ENCODE measurements at regions not wholly inside any gene's neighbourhood (a gene's known extent, or its start where the extent isn't known, plus 50 kb on each side); places are given as distances from the start of the nearest gene placed in this dataset.
"Not testable (repeated sequence)": the region's sequence is repeated elsewhere in the genome, so short reads cannot be mapped to it uniquely, and the experiment has no call there.

- not testable (repeated sequence) for DNase-seq
These were observed 165.6 kb upstream of the TENM4 start for GRCh38 chr11:79606461-79606860.

DNA sequence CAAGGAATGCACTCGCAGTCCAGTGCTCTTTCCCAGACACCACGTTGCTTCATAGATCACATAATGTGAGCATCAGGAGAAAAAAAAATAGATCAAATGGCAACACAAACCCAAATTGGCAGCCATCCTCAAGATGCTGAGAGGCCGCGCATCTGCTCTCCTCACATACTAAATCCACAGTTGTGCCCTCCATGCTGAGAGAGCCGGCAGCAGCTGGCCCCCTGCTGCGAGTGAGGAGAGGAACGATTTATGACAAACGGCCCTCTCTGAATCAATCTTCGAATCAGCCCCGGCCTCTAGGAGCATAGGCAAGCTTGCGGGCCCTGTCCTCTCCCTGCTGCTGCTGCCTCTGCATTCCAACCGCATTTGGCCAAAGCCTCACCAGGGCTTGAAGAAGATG is 159.9 kb upstream of the TENM4 start:
- DNase-seq: no peak

DNA sequence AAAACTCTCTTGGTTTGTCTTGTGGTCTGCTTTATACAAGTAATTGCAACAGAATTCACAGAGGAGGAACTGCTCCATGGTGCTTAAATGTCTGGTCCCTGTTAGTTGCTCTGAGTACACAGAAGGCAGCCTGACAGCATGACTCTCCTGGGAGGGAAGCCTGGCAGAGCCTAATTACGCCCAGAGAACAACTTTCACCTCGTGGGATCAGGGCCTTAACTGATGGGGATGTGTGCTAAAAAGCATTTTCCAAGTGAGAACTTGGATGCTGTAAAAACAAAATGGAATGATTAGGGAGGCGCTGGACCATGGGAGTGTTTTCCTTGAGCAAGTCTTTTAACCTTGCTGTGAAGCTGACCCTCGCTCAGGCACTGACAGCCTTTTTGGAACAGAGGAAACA is 154.0 kb upstream of the TENM4 start:
- DNase-seq: no peak

DNA sequence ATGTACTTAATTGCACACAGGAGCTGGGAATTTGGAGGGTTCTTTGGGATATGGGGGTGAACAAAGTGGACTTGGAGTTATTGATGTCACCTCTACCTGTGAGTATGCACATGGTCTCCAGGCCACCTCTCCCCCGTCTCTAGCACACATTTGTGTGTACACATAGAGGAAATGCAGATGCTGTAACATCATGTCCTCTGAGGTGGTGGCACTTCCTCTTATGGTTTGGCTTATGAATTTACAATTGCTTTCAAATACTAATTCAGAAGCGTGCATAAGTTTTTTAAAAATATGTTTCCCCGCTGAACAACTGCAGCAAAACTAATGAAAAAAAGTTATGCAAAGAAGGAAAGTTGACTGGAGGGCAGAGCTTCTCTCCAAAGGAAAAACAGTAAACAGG is 152.0 kb upstream of the TENM4 start:
- DNase-seq: no peak

DNA sequence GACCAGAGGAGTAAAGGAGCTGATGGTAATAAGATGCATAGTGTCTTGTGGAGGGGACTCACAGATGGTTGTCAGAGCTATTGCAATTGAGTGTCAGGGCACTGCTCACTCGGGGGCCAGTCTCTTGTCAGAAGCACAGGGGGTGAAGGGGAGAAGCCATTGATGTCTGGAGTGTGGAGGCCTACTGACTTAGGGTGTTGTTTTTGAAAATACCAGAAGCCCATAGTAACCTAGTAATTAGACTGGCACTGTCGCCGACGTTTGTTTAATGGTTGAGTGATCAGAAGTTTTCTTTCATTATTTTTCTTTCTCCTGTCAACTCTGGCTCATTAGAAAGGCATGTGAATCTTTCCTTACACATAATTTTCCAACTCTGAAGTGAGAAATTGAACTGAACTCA is 151.6 kb upstream of the TENM4 start:
- DNase-seq: no peak

DNA sequence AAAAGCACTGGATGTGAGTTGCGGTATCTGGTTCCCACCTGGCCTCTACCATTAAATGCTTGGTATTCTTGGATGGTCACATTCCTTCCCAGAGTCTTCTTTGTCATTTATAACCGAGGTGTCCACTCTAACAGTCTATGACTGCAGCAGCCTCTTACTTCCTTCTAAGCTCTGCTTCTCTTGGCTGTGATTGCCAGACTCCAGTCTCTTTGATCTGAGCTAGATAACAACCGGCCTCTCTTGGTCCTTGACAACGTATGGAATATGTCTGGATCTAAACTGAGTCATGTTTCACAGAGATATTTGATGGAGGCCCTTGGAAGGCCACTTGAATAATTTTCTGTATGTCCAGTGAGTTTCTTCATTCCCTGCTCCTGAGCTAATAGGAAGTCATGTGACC is 141.6 kb upstream of the TENM4 start:
- DNase-seq: no peak

GRCh38 chr11:79579063-79579462 is 138.2 kb upstream of the TENM4 start:
- DNase-seq: no peak

DNA sequence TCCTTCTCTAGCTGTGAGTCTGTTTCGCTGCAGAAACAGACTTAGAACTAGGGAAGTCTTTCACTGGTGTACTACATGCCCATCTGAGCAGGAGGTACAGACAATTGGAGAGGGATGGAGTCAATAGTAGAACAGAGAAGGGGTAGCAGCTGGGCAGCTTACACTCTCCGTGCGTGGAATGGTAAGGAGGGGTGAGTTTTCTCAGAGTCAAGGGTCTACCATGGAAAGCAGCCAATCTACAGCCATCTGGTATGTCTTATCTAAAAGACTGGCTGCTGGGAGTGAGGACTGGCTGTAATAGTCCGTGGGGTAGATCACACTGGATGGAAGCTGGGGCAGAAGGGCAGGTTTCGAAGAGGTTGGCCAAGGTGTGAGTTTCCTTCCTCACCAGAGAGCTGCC is 137.3 kb upstream of the TENM4 start:
- DNase-seq: no peak

- no peak for DNase-seq
These were observed 134.9 kb upstream of the TENM4 start for GRCh38 chr11:79575701-79576100.

GRCh38 chr11:79570104-79570503 is 129.3 kb upstream of the TENM4 start:
- no peak for DNase-seq

- DNase-seq: no peak
These were observed 123.6 kb upstream of the TENM4 start for GRCh38 chr11:79564288-79564925.

- DNase-seq: no peak
These were observed 120.7 kb upstream of the TENM4 start for GRCh38 chr11:79561496-79561895.

- DNase-seq: no peak
These were observed 110.0 kb upstream of the TENM4 start for GRCh38 chr11:79550809-79551208.

GRCh38 chr11:79547256-79547655 is 106.4 kb upstream of the TENM4 start:
- DNase-seq: no peak

DNA sequence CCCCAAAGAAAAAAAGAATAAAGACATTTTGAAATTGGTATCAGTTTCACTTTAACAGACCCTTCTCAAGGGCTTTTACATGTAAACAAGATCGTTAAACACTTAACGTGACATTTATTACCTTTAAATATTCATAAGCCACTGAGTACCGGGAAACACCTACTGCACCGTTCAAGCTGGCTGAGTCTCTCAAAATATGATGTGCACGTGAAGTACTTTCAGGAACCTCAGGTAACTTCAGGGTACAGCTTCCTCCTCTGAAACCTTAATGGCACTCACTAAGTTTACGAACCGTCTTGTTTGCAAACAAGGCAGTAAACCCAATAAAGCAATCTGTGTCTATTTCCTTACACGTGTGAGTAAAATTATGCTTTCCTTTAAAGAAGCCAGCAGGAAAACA is 105.5 kb upstream of the TENM4 start:
- no peak for DNase-seq

GRCh38 chr11:79544361-79544760 is 103.5 kb upstream of the TENM4 start:
- DNase-seq: no peak

- DNase-seq: no peak
These were observed 102.3 kb upstream of the TENM4 start for GRCh38 chr11:79543101-79543500.

DNA sequence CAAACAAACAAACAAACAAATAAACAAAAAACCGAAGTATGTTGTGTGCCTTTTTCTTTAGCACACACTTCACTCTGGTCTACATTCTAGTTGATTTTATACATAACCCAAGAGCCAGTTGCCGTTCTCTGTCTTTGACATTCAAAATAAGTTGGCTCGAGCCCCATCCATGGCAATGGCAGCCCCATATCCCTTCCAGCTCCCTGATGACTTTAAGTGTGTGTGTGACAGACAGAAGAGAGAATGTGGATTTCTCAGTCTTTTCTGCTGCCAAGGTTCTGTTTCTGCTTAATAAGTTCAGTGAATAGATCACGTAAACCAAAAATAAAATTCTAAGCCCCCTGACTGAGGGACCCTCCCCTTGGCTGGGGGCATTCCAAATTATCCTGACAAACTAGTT is 100.6 kb upstream of the TENM4 start:
- no peak for DNase-seq

- no peak for DNase-seq
These were observed 97.9 kb upstream of the TENM4 start for GRCh38 chr11:79538775-79539174.

- DNase-seq: no peak
These were observed 95.5 kb upstream of the TENM4 start for GRCh38 chr11:79536155-79536917.

GRCh38 chr11:79535606-79536005 is 94.8 kb upstream of the TENM4 start:
- DNase-seq: no peak

DNA sequence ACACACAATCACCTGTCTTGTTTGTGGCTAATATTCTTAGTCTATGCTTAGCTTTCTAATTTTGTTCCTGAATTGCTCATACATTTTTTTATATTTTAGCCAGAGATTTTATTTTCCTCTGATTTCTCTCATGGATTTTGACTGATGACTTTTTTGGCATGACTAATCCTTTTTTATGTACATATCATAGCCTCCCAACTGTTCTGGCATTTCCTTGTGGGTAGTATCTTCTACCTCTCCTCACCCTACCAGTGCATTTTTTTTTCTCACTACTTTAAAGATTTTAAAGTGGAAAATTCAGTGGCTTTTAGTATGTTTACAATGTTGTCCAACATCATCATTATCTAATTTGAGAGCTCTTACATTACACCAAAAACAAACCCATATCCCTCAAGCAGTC is 84.4 kb upstream of the TENM4 start:
- no peak for DNase-seq

GRCh38 chr11:79522626-79523025 is 81.8 kb upstream of the TENM4 start:
- no peak for DNase-seq

GRCh38 chr11:79520086-79520485 is 79.3 kb upstream of the TENM4 start:
- no peak for DNase-seq

- no peak for DNase-seq
These were observed 75.0 kb upstream of the TENM4 start for GRCh38 chr11:79515781-79516180.
